OCI-LY7 (cell line): ENCODE measurements at regions not wholly inside any gene's neighbourhood (a gene's known extent, or its start where the extent isn't known, plus 50 kb on each side); places are given as distances from the start of the nearest gene placed in this dataset.

Experiments
- BruUV-seq: library from RNA; stranded (reverse); fragments of 400-500 nt; replicated peaks from 2 replicates; lab custom pipeline; 2021; lab: Mats Ljungman, UMichigan
- CTCF ChIA-PET: fragments of 300-600 bp; sonication (Branson Sonifier 250); formaldehyde crosslinking; loops from one replicate; lab custom pipeline; 2022; ENCODE audit warnings: antibody characterized with exemption; ENCODE audit not compliant: unreplicated experiment; lab: Charles Lee
- POLR2A ChIA-PET: fragments of 300-600 bp; sonication (Branson Sonifier 250); formaldehyde crosslinking; loops from one replicate; lab custom pipeline; 2022; ENCODE audit warnings: antibody characterized with exemption; lab: Charles Lee
- DNase-seq: peaks from one replicate; pipeline ENCODE4 v3.0.0-alpha.2; 2015; ENCODE audit warnings: low spot score
- H2AFZ ChIP-seq: fragments of 200-600 bp; sonication (generic), shearing (Covaris generic); 2 replicates; pipeline ENCODE4 v1.6.1; 2014; ENCODE audit warnings: mild to moderate bottlenecking, antibody characterized with exemption, low read length, moderate library complexity
- H3K27ac ChIP-seq: fragments of 200-600 bp; sonication (generic); 2 replicates; pipeline ENCODE4 v1.5.1; 2014; ENCODE audit warnings: mixed run types, low read depth, mild to moderate bottlenecking, moderate library complexity, low read length, inconsistent platforms; ENCODE audit not compliant: poor library complexity, severe bottlenecking
- H3K36me3 ChIP-seq: fragments of 200-600 bp; sonication (generic); 2 replicates; pipeline ENCODE4 v1.6.1; 2014; ENCODE audit warnings: mild to moderate bottlenecking, antibody characterized with exemption, low read length, moderate library complexity, mixed read lengths; ENCODE audit not compliant: insufficient read depth
- H3K4me1 ChIP-seq: fragments of 200-600 bp; sonication (generic); 2 replicates; pipeline ENCODE4 v1.5.1; 2014; ENCODE audit warnings: mild to moderate bottlenecking, low read length; ENCODE audit not compliant: insufficient read depth, poor library complexity, severe bottlenecking
- H3K4me2 ChIP-seq: fragments of 200-600 bp; sonication (generic); 2 replicates; pipeline ENCODE4 v1.6.1; 2014; ENCODE audit warnings: mild to moderate bottlenecking, low read length
- H3K4me3 ChIP-seq: fragments of 200-600 bp; sonication (generic); 2 replicates; pipeline ENCODE4 v1.5.1; 2014; ENCODE audit warnings: mild to moderate bottlenecking, low read depth, low read length; ENCODE audit not compliant: poor library complexity, severe bottlenecking
- H3K79me2 ChIP-seq: fragments of 200-600 bp; sonication (generic); 2 replicates; pipeline ENCODE4 v1.6.1; 2016; ENCODE audit warnings: low read depth, mild to moderate bottlenecking, low read length, moderate library complexity, mixed read lengths; ENCODE audit not compliant: insufficient read depth
- H3K9me2 ChIP-seq: fragments of 200-600 bp; sonication (generic); 2 replicates; pipeline ENCODE4 v1.6.1; 2016; ENCODE audit warnings: mild to moderate bottlenecking, low read length, mixed read lengths; ENCODE audit not compliant: insufficient read depth
- H3K9me3 ChIP-seq: fragments of 200-600 bp; sonication (generic); 2 replicates; pipeline ENCODE4 v1.6.1; 2014; ENCODE audit warnings: mild to moderate bottlenecking, mixed run types, low read length, mixed read lengths
- H4K20me1 ChIP-seq: fragments of 200-600 bp; sonication (generic); 2 replicates; pipeline ENCODE4 v1.6.1; 2014; ENCODE audit warnings: mild to moderate bottlenecking, antibody characterized with exemption, low read length, moderate library complexity, mixed read lengths; ENCODE audit not compliant: insufficient read depth
- CTCF ChIP-seq: fragments of 200-600 bp; sonication (generic); conservative IDR thresholded peaks from 2 replicates; pipeline ENCODE4 v1.5.1; 2014; ENCODE audit warnings: mild to moderate bottlenecking, antibody characterized with exemption, low read length, moderate library complexity, mixed read lengths
- EZH2phosphoT487 ChIP-seq: fragments of 200-600 bp; sonication (generic); IDR thresholded peaks from 2 replicates; pipeline ENCODE4 v1.6.1; 2018; ENCODE audit warnings: low read depth, borderline replicate concordance, mild to moderate bottlenecking, mixed run types, antibody characterized with exemption, low read length, moderate library complexity, mixed read lengths
- intact Hi-C: fragments of 100-400 bp; cut with micrococcal nuclease; formaldehyde crosslinking; loops from one replicate; pipeline ENCODE4 v1.10.0; 2022; ENCODE audit not compliant: unreplicated experiment

GRCh38 chr13:59121507-59121906, 1042.2 kb downstream of the DIAPH3 start:
- ChIA-PET CTCF (no interaction called here), POLR2A (interaction anchor here (0.7 kb wide), 1 partner anchor 57 kb away, joined by 3 read pairs; no protein-coding TSS in a partner anchor)
- Histone ChIP-seq H3K4me3 (no peak overlapping the region), H3K4me2 (no peak overlapping the region), H3K79me2 (no peaks in the 10 kb centered on the region), H3K4me1 (no peaks in the 10 kb centered on the region), H3K36me3 (no peaks in the 10 kb centered on the region), H3K9me3 (no peaks in the 10 kb centered on the region), H2AFZ (no peak overlapping the region), H3K27ac (no peak overlapping the region), H4K20me1 (no peaks in the 10 kb centered on the region), H3K9me2 (no peaks in the 10 kb centered on the region)
- no peak for TF ChIP-seq CTCF
- no peak for TF ChIP-seq EZH2phosphoT487
- intact Hi-C loops = no loop called here
- no TSS peak for BruUV-seq
- no peak for DNase-seq

GRCh38 chr13:59126474-59126873, 1037.3 kb downstream of the DIAPH3 start:
- H2AFZ ChIP-seq = no peak overlapping the region
- H3K36me3 ChIP-seq = no peaks in the 10 kb centered on the region
- ChIA-PET CTCF (no interaction called here), POLR2A (no interaction called here)
- H3K79me2 ChIP-seq = no peaks in the 10 kb centered on the region
- no peak overlapping the region for H3K4me3 ChIP-seq
- DNase-seq = no peak
- no peaks in the 10 kb centered on the region for H3K9me2 ChIP-seq
- H3K4me2 ChIP-seq = no peak overlapping the region
- H3K9me3 ChIP-seq = no peaks in the 10 kb centered on the region
- TF ChIP-seq EZH2phosphoT487 (no peak), CTCF (no peak)
- intact Hi-C loops = no loop called here
- BruUV-seq = no TSS peak
- no peaks in the 10 kb centered on the region for H3K4me1 ChIP-seq
- H3K27ac ChIP-seq = no peak overlapping the region
- no peaks in the 10 kb centered on the region for H4K20me1 ChIP-seq

GRCh38 chr13:59133903-59134302, 1029.8 kb downstream of the DIAPH3 start:
- Histone ChIP-seq H3K9me3 (no peaks in the 10 kb centered on the region), H2AFZ (no peak overlapping the region), H3K4me1 (no peaks in the 10 kb centered on the region), H3K36me3 (no peaks in the 10 kb centered on the region), H3K9me2 (no peaks in the 10 kb centered on the region), H4K20me1 (no peaks in the 10 kb centered on the region), H3K4me3 (no peak overlapping the region), H3K27ac (no peak overlapping the region), H3K4me2 (no peak overlapping the region), H3K79me2 (no peaks in the 10 kb centered on the region)
- ChIA-PET POLR2A (no interaction called here), CTCF (no interaction called here)
- intact Hi-C loops = no loop called here
- TF ChIP-seq CTCF (no peak), EZH2phosphoT487 (no peak)
- no TSS peak for BruUV-seq
- no peak for DNase-seq
